GM18498 (cell line): ENCODE measurements at regions not wholly inside any gene's neighbourhood (a gene's known extent, or its start where the extent isn't known, plus 50 kb on each side); places are given as distances from the start of the nearest gene placed in this dataset.
"Not testable (repeated sequence)": the region's sequence is repeated elsewhere in the genome, so short reads cannot be mapped to it uniquely, and the experiment has no call there.

Experiments
- ATAC-seq: cut with Tn5 transposase; IDR thresholded peaks from one replicate; pipeline ENCODE4 v1.9.1; 2021; ENCODE audit warnings: mild to moderate bottlenecking, moderate library complexity; ENCODE audit not compliant: unreplicated experiment

- no peak for ATAC-seq
These were observed 69.5 kb downstream of the TPRA1 start for GRCh38 chr3:127520993-127521392.

GRCh38 chr3:127518456-127519081, 72.0 kb downstream of the TPRA1 start:
- ATAC-seq: no peak

GRCh38 chr3:127512256-127512655, 78.3 kb downstream of the TPRA1 start:
- ATAC-seq: no peak

- no peak for ATAC-seq
These were observed 89.4 kb downstream of the TPRA1 start for GRCh38 chr3:127501177-127501576.

- no peak for ATAC-seq
These were observed 92.9 kb downstream of the TPRA1 start for GRCh38 chr3:127497676-127498075.

- no peak for ATAC-seq
These were observed 93.4 kb downstream of the TPRA1 start for GRCh38 chr3:127497166-127497565.

GRCh38 chr3:127495821-127496655, 94.5 kb downstream of the TPRA1 start:
- ATAC-seq: no peak

- ATAC-seq: no peak
These were observed 96.4 kb downstream of the TPRA1 start for GRCh38 chr3:127493924-127494646.

- ATAC-seq: no peak
These were observed 98.1 kb downstream of the TPRA1 start for GRCh38 chr3:127492426-127492825.

GRCh38 chr3:127491909-127492308, 98.6 kb downstream of the TPRA1 start:
- no peak for ATAC-seq

GRCh38 chr3:127491323-127491722, 99.2 kb downstream of the TPRA1 start:
- no peak for ATAC-seq

GRCh38 chr3:127491024-127491305, 99.6 kb downstream of the TPRA1 start:
- not testable (repeated sequence) for ATAC-seq

- no peak for ATAC-seq
These were observed 100.1 kb downstream of the TPRA1 start for GRCh38 chr3:127490271-127491023.

- no peak for ATAC-seq
These were observed 101.2 kb downstream of the TPRA1 start for GRCh38 chr3:127489357-127489756.

- ATAC-seq: no peak
These were observed 101.8 kb downstream of the TPRA1 start for GRCh38 chr3:127488740-127489139.

GRCh38 chr3:127488141-127488672, 102.3 kb downstream of the TPRA1 start:
- no peak for ATAC-seq

- ATAC-seq: no peak
These were observed 103.3 kb downstream of the TPRA1 start for GRCh38 chr3:127487196-127487595.

- ATAC-seq: no peak
These were observed 104.1 kb downstream of the TPRA1 start for GRCh38 chr3:127486321-127486944.

GRCh38 chr3:127485396-127486170, 105.0 kb downstream of the TPRA1 start:
- no peak for ATAC-seq
